Stimulated activated CD8-positive, alpha-beta memory T cell treated with anti-CD3 and anti-CD28 coated beads, Interleukin-12 subunit alpha, Interleukin-12 subunit beta, amount 100 ng/mL, for 1 hour (primary cell): ENCODE measurements at regions not wholly inside any gene's neighbourhood (a gene's known extent, or its start where the extent isn't known, plus 50 kb on each side); places are given as distances from the start of the nearest gene placed in this dataset.

ENCODE experiments used
- DNase-seq: peaks from one replicate; pipeline ENCODE4 v3.0.0-alpha.2; 2020; ENCODE audit warnings: low read depth

DNA sequence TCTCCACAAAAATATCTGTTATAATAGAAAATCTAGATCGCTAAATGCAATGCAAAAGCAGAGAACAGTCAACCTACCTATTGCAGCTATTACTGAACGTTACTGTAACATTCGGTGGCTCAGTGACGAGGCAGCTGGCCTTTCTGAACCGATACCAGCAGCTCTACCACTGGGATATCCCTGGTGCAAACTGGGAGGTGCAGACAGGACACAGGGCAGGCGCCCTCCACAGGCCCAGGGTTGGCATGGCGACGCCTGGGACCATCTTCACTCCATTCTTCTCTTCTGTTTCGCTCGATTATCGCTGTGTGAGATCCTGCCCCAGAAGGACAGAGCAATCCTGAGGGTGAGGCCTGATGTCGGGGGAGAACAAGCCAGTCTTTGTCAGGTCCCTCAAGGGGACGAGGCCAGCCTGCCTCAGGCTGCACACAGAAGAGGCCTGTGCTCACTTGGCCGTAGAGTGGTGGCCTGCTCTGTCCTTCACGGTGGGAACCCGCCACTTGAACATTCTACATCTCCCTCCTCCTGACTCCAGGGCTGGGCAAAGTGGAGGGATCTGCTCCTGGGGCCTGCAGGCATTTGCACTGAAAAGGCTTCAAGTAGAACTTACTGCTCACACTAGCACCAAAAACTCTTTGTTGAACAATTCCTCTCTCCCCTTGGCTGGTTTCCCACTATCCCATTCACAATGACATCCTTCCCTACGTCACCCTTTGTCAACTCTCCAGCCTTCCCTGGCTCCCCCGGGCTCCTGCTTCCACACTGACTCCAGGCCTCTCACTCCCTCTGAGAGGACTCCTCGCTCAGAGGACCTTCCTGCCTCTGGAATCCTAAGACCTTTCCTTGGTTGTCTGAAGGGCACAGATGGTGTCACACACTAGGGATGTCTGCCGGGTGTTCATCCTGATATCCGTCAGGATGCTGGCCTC lies 49.7 kb downstream of the CYRIA start:
- no peak for DNase-seq

- no peak for DNase-seq
Observed at GRCh38 chr2:16615246-16615645, 50.4 kb downstream of the CYRIA start.

DNA sequence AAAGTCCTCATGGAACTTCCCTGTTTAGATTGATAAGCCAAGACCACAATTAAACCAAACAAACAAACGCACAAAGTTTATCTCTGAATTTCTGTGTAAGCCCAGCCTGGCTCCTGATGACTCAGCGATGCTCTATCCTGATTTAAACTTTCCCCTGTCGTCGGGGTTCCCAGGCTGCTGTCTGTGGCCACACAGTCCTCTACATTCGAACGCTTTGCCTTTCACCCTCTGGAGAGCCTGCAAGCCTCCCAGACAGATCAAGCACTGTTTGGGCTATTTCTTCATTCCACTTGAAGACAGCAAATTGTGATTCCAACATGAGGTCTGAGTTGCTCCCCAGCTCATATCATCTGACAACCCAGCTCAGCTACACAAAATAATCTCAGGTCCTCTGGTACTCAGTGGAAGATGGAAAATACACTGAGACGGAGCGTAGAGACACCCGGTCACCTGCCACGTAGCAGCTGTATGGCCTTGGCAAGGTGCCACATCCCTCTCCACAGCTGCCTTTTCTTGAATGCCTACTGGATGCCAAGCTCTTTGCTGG lies 51.2 kb downstream of the CYRIA start:
- no peak for DNase-seq

- no peak for DNase-seq
Observed at GRCh38 chr2:16613539-16614011, 52.1 kb downstream of the CYRIA start.

DNA sequence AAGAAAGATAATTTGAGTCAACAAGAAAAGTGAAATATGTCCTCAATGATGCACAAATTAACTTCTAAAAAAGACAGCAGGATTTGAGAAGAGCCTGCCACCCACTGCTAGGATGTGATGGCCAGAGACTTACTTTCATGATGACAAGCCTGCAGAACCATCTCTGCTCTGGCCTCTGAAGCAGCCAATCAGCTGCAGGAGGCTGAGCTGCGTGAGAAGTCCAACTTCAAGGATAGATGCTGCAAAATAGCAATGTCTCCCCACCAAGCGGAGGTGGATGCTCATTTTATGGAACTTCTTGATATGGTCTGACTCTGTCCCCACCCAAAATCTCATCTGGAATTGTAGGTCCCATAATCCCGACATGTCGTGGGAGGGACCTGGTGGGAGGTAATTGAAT lies 53.1 kb downstream of the CYRIA start:
- DNase-seq: no peak

GRCh38 chr2:16609786-16610185 lies 55.8 kb downstream of the CYRIA start:
- no peak for DNase-seq

DNA sequence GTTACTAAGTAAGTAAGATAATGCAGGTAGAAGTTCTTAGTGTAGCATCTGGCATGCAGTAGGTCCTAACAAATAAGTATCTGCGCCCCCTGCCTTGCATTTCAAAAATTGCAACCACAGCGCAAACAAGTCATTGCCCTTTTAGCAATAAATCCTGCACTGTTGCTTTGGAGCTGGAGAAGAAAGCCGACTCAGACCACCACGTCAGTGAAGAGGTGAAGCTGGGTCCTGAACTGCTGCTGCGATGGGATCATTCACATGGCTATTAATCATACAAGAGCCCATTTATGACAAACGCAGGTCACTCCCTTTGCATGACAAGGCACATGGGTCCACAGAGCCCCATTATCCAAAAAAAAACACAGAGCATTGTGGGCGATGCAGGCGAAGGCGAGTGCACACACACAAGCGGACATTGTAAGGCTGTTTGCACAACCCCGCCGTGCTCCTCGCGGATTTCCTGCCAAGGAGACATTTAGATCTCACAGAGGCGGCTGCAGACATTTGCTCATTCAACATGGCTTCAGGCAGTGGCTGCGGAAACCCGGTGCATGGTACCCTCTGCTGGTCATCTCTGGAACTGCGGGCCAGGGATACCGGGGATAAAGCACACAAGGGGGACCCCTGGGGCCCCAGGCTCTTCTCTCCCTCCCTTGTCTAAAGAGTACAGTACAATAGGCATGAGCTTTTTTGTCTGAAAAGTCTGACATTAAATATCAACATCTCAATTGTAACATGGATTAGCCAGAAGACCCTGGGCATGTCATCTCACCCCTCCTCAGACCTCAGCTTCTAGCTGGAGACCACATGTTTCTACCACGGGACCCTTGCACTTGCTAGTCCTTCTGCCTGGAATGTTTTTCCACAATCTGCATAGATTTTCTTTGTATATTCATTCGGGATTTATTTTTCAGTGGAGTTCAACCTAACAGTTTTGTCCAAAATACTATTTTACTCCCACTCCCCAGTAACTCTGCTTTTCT lies 56.7 kb downstream of the CYRIA start:
- DNase-seq: peak; percentile 67

DNA sequence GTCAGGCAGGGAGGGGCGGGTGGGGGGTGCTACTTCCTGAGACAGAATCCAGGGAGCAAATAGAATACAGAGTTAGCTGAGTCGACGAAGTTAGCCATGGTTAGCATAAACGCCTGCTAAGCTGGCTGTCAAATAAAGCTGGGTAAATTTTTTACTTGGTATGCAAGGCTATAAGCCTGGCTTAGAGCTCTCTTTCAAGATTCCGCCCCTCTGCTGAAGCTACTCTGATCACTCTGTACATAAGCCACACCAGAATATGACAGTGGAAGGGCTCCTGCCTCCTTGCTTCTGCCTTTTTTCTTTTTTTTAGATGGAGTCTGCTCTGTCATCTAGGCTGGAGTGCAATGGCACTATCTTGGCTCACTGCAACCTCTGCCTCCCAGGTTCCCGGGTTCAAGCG lies 58.3 kb downstream of the CYRIA start:
- no peak for DNase-seq

DNA sequence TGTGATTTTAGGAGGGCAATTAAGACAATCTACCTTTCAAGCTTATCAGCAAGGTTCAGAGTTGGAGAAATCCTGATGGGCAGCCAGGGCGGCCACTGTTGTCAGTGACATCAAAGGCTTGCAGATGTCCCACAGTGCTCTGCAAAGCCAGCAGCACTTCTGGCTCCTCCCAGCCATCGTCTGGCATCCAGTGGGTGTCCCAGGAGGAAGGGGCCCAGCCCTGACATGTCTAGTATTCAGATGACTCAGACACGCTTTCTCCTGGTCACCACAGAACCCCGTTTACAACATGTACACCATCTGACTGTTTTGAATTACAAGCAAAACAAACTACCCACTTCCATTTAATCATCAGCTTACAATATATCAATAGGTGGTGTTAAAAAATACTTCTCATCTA lies 61.4 kb downstream of the CYRIA start:
- no peak for DNase-seq

DNA sequence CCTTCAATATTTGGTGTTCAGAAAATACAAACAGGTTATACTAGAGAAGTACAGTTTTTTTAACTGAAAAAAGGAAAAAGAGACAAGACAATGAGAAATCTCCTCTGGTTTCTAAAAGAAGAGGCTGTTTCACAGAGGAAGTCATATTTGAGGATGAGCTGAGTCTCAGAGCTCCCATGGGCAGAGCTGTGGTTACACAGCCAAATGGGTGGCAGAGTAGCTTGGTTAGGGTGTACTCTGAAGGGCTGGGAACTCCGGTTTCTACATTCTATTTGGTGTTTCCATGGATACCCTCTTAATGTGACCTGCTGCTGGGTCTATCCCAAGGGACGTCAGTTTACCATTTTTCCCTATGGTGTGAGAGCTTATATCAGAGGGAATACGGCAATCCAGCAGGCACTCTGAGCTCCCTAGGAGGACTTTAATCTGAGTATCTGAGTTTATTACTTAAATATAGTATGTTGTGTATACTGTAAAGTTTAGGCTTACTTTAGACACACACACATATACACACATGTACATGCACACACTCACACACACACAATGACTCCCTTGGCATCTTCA lies 74.2 kb downstream of the CYRIA start:
- no peak for DNase-seq

GRCh38 chr2:16589465-16589864 lies 76.2 kb downstream of the CYRIA start:
- no peak for DNase-seq

GRCh38 chr2:16588565-16588964 lies 77.1 kb downstream of the CYRIA start:
- DNase-seq: no peak

DNA sequence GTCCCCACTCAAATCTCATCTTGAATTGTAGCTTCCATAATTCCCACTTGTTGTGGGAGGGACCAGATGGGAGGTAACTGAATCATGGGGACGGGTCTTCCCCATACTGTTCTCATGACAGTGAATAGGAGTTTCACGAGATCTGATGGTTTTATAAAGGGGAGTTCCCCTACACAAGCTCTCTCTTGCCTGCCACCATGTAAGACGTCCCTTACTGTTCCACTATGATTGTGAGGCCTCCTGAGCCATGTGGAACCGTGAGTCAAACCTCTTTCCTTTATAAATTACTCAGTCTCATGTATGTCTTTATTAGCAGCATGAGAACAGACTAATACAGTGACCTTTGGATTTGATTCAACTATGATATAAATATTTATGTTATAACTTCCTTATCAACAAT lies 78.0 kb downstream of the CYRIA start:
- DNase-seq: no peak

DNA sequence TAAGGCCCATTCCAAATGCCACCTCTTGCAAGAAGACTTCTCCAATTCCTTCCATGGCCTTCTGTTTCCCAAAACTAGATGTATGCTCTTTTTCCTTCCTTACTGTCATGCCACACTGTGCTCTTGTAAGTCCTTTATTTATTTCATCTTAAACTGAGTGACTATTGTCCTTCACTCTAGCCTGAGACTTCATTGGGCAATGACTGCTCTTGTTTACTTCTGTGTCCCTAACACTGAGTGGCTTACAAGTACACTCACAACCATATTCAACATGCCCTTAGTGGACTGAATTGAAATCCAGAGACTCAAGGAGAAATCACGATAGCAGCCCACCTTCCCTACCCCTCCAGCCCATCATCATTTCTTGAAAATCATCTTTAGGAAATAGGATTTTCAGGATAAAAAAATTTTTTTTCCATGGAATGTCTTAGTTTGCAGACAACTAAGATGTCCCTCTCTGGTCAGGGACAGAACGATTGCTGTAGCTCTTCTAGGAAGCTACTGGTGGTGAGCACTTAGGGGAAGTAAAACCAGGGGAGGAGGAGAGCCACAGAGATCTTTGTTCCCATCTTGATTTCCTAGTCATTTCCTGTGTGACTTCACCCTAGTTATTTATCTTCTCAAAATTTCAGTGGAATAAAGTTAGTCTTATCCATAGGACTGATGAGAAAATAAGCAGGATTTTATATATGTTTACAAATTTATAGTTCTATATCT lies 80.7 kb downstream of the CYRIA start:
- DNase-seq: no peak

- DNase-seq: no peak
Observed at GRCh38 chr2:16584084-16584483, 81.5 kb downstream of the CYRIA start.

- no peak for DNase-seq
Observed at GRCh38 chr2:16581241-16581640, 84.4 kb downstream of the CYRIA start.

- DNase-seq: no peak
Observed at GRCh38 chr2:16578081-16578480, 87.6 kb downstream of the CYRIA start.

DNA sequence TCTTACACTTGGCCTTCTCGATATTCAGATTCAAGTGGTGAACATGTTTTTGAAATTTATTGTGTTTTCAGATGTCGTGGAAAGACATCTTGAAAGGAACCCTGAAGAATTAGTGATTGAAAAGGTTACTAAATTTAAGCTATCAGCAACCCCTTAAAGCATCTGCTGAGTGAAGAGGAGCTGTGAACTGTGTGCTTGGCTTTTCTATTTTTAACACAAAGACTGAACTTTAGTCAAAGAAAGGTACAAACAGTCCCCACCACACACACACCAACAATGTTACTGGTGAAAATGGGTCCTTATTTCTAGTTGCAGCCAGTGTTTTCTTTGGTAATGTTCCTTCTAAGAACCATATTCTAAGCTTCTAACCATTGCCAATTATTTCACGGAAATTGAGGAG lies 95.1 kb downstream of the CYRIA start:
- no peak for DNase-seq

DNA sequence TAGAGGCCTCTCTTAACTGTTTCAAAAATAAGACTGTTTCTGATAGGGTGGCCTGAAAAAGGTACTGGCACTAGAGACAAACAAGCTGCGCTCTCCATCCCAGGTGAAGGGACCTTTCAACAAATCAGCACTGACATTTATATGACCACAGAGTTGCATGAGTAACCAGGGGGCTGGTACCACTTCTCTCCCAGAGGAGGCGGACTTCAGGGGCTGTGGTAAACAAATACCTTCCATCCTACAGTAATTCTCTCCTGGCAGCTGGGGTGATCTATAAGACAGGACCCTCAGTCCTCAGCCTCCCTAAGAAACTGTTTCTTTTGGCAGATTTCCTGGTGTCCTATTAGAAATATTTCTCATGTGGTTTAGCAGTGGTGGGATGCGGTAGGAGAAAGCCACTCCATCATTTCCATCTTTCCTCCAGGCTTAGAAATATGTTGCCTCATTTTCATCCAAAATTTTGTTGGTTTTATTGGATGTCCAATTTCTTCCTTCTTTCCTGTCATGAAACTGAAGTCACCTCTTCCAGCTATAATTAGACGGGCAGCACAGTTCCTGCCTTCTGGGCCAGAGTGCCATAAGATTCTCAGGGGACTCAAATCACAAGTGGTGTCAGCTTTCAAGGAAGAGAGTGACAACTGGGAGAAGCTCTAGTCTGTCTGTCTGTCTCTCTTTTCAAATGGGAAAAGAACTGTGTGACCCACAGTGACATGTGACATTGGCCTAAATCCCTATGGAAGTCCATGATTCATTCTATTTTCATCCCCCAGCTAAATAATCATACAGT lies 96.4 kb downstream of the CYRIA start:
- no peak for DNase-seq

GRCh38 chr2:16566701-16567100 lies 98.9 kb downstream of the CYRIA start:
- no peak for DNase-seq

GRCh38 chr2:16565481-16565880 lies 100.2 kb downstream of the CYRIA start:
- DNase-seq: no peak
